ENCODE measurements at regions not wholly inside any gene's neighbourhood (a gene's known extent, or its start where the extent isn't known, plus 50 kb on each side); places are given as distances from the start of the nearest gene placed in this dataset.

DNA sequence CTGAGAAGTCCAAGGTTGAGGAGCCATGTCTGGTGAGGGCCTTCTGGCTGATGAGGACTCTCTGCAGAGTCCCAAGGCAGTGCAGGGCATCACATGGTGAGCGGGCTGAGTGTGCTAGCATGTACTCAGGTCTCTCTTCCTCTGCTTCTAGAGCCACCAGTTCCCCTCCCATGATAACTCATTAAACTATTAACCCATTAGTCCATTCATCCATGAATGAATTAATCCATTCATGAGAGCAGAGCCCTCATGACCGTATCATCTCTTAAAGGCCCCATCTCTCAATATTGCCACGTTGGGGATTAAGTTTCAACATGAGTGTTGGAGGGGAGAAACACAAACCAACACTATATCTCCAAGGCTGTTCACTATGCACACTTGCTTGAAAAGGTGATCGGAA lies 83.7 kb downstream of the TMEM30B start:
- Histone ChIP-seq H3K9ac (ENCODE audit: low read length) (no peak overlapping the region), H3K79me2 (ENCODE audit: low read length) (no peaks in the 10 kb centered on the region), H3K9me2 (replicated peaks; ENCODE audit: low read length) (no peaks in the 10 kb centered on the region), H3K4me1 (ENCODE audit: insufficient read depth, low read length) (no peaks in the 10 kb centered on the region), H3K27ac (ENCODE audit: low read length) (no peak overlapping the region), H3K4me2 (ENCODE audit: low read length) (no peak overlapping the region), H3K4me3 (ENCODE audit: low read length) (no peak overlapping the region), H3K9me3 (ENCODE audit: low read length) (no peaks in the 10 kb centered on the region), H3F3A (ENCODE audit: low read length, unreplicated experiment) (no peaks in the 10 kb centered on the region), H3K36me3 (ENCODE audit: low read depth, low read length) (no peaks in the 10 kb centered on the region), H3K27me3 (ENCODE audit: low read length) (no peaks in the 10 kb centered on the region), H2AFZ (ENCODE audit: low read length) (peak overlapping the region; percentile 42; the same call in 1 of the 2 replicates), H4K20me1 (ENCODE audit: low read length) (no peaks in the 10 kb centered on the region)
- ATAC-seq (peak; percentile 19; the same call in 1 of the 2 replicates), DNase-seq (no peak)
- BruUV-seq (replicated peaks) = no TSS peak
- ChIA-PET CTCF (interaction anchor here (0.7 kb wide), 1 partner anchor 55 kb away, joined by 3 read pairs; no protein-coding TSS in a partner anchor), POLR2A (ENCODE audit: unreplicated experiment) (no interaction called here)
- TF ChIP-seq EZH2phosphoT487 (IDR thresholded peaks at IDR 0.05; ENCODE audit: borderline replicate concordance, low read length) (no peak), EZH2 (IDR thresholded peaks at IDR 0.05; ENCODE audit: low read length, unreplicated experiment) (no peak)
- TF ChIP-seq, protein P1, sequence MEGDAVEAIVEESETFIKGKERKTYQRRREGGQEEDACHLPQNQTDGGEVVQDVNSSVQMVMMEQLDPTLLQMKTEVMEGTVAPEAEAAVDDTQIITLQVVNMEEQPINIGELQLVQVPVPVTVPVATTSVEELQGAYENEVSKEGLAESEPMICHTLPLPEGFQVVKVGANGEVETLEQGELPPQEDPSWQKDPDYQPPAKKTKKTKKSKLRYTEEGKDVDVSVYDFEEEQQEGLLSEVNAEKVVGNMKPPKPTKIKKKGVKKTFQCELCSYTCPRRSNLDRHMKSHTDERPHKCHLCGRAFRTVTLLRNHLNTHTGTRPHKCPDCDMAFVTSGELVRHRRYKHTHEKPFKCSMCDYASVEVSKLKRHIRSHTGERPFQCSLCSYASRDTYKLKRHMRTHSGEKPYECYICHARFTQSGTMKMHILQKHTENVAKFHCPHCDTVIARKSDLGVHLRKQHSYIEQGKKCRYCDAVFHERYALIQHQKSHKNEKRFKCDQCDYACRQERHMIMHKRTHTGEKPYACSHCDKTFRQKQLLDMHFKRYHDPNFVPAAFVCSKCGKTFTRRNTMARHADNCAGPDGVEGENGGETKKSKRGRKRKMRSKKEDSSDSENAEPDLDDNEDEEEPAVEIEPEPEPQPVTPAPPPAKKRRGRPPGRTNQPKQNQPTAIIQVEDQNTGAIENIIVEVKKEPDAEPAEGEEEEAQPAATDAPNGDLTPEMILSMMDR (conservative IDR thresholded peaks at IDR 0.05; ENCODE audit: low read depth, low read length) = no peak
- intact Hi-C loops (cut with micrococcal nuclease) = loop anchor here (1.0 to 5.0 kb wide), 6 partner anchors 55 to 572 kb away; partner anchors contain the start of genes SIX1 and SIX4

GRCh38 chr14:61196792-61197191 lies 84.3 kb downstream of the TMEM30B start:
- DNase-seq (peak; percentile 66), ATAC-seq (peak; percentile 95)

More at GRCh38 chr14:61196792-61197191, 84.3 kb downstream of the TMEM30B start:
- no peak overlapping the region for H3K4me2 ChIP-seq (ENCODE audit: low read length)
- no peaks in the 10 kb centered on the region for H3K27me3 ChIP-seq (ENCODE audit: low read length)
- intact Hi-C loops (cut with micrococcal nuclease) = loop anchor here (1.0 to 5.0 kb wide), 6 partner anchors 56 to 571 kb away; partner anchors contain the start of genes SIX1 and SIX4
- no peaks in the 10 kb centered on the region for H3K4me1 ChIP-seq (ENCODE audit: insufficient read depth, low read length)
- H3F3A ChIP-seq (ENCODE audit: low read length, unreplicated experiment) = no peaks in the 10 kb centered on the region
- POLR2A ChIA-PET (ENCODE audit: unreplicated experiment) = no interaction called here
- no TSS peak for BruUV-seq (replicated peaks)
- H2AFZ ChIP-seq (ENCODE audit: low read length) = peak overlapping the region; percentile 42
- H3K36me3 ChIP-seq (ENCODE audit: low read depth, low read length) = no peaks in the 10 kb centered on the region
- H3K79me2 ChIP-seq (ENCODE audit: low read length) = no peaks in the 10 kb centered on the region
- H3K27ac ChIP-seq (ENCODE audit: low read length) = no peak overlapping the region
- CTCF ChIA-PET = interaction anchor here (0.6 to 1.0 kb wide), 3 partner anchors 22 to 572 kb away, joined by 3 to 10 read pairs (median 3); no protein-coding TSS in a partner anchor
- H4K20me1 ChIP-seq (ENCODE audit: low read length) = no peaks in the 10 kb centered on the region
- no peak overlapping the region for H3K4me3 ChIP-seq (ENCODE audit: low read length)
- no peaks in the 10 kb centered on the region for H3K9me2 ChIP-seq (replicated peaks; ENCODE audit: low read length)
- H3K9me3 ChIP-seq (ENCODE audit: low read length) = no peaks in the 10 kb centered on the region
- TF ChIP-seq EZH2phosphoT487 (IDR thresholded peaks at IDR 0.05; ENCODE audit: borderline replicate concordance, low read length) (no peak), EZH2 (IDR thresholded peaks at IDR 0.05; ENCODE audit: low read length, unreplicated experiment) (no peak)
- TF ChIP-seq, protein P1 (conservative IDR thresholded peaks at IDR 0.05; ENCODE audit: low read depth, low read length) = peak; percentile 76
- H3K9ac ChIP-seq (ENCODE audit: low read length) = no peak overlapping the region

Measured in PC-3 (cell line).